Subcutaneous abdominal adipose tissue (tissue), 5 donors: ENCODE measurements at regions not wholly inside any gene's neighbourhood (a gene's known extent, or its start where the extent isn't known, plus 50 kb on each side); places are given as distances from the start of the nearest gene placed in this dataset.

Experiments used
- H3K27ac ChIP-seq: one replicate; pipeline ENCODE4 v1.7.0; 2013; ENCODE audit warnings: low read depth, mild to moderate bottlenecking, inconsistent platforms, low read length, moderate library complexity
- H3K27me3 ChIP-seq, 5 donors: one replicate each; pipeline ENCODE4 v1.7.0; 2013; ENCODE audit warnings: low read length in 5 of 5, inconsistent platforms in 1 of 5; ENCODE audit not compliant: control insufficient read depth in 5 of 5, insufficient read depth in 4 of 5
- H3K36me3 ChIP-seq, 5 donors: one replicate each; pipeline ENCODE4 v1.7.0; 2013; ENCODE audit warnings: low read length in 5 of 5; ENCODE audit not compliant: control insufficient read depth in 5 of 5, insufficient read depth in 5 of 5
- H3K4me1 ChIP-seq, 5 donors: one replicate each; pipeline ENCODE4 v1.7.0; 2013; ENCODE audit warnings: low read length in 5 of 5, mild to moderate bottlenecking in 3 of 5, moderate library complexity in 1 of 5; ENCODE audit not compliant: control insufficient read depth in 5 of 5, insufficient read depth in 5 of 5
- H3K4me3 ChIP-seq, 5 donors: one replicate each; pipeline ENCODE4 v1.7.0; 2013; ENCODE audit warnings: low read length in 5 of 5, low read depth in 1 of 5
- H3K9ac ChIP-seq, 5 donors: one replicate each; pipeline ENCODE4 v1.7.0; 2013; ENCODE audit warnings: low read length in 5 of 5, mild to moderate bottlenecking in 4 of 5, moderate library complexity in 3 of 5
- H3K9me3 ChIP-seq, 5 donors: one replicate each; pipeline ENCODE4 v1.7.0; 2013; ENCODE audit warnings: low read length in 5 of 5; ENCODE audit not compliant: control insufficient read depth in 5 of 5
- donor health status: healthy.
- donor health status: healthy.
- donor health status: healthy.
- donor health status: healthy.
- donor health status: healthy.

- Histone ChIP-seq H3K4me3 (no peak overlapping the region), H3K36me3 (no peaks in the 10 kb centered on the region), H3K4me1 (peaks cover 3 to 16% (median 11%) of the 10 kb centered on the region in 5 donors), H3K9ac (no peak overlapping the region), H3K27me3 (peaks cover 0 to 5% (median 0%) of the 10 kb centered on the region in 5 donors), H3K9me3 (no peaks in the 10 kb centered on the region), H3K27ac (no peak overlapping the region)
These were observed 53.2 kb upstream of the PLEKHG1 start for GRCh38 chr6:150546457-150546856.

GRCh38 chr6:150547502-150548222 lies 52.0 kb upstream of the PLEKHG1 start:
- Histone ChIP-seq H3K9me3 (no peaks in the 10 kb centered on the region), H3K36me3 (no peaks in the 10 kb centered on the region), H3K27ac (no peak overlapping the region), H3K4me3 (no peak overlapping the region), H3K4me1 (peaks cover 0 to 16% (median 11%) of the 10 kb centered on the region in 5 donors), H3K9ac (no peak overlapping the region), H3K27me3 (peaks cover 0 to 5% (median 0%) of the 10 kb centered on the region in 5 donors)

DNA sequence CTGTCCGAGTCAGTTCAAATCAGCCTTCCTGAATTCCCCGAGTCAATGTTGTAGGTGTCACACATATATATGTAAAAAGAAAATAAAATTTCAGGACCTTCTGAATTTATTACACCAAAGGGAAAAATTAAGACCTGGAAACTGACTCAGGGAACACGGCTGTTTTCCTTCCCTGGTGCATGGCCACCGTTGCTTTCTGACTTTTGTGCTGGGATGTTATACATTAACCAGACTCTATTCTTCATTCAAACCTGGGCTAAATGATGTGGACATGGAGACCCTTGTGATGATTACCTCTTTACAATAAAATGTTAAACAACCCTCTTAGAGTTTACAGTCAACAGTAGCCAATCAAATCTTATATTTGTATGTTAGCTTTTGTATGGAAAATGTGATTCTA lies 51.4 kb upstream of the PLEKHG1 start:
- Histone ChIP-seq H3K27ac (no peak overlapping the region), H3K36me3 (no peaks in the 10 kb centered on the region)

DNA sequence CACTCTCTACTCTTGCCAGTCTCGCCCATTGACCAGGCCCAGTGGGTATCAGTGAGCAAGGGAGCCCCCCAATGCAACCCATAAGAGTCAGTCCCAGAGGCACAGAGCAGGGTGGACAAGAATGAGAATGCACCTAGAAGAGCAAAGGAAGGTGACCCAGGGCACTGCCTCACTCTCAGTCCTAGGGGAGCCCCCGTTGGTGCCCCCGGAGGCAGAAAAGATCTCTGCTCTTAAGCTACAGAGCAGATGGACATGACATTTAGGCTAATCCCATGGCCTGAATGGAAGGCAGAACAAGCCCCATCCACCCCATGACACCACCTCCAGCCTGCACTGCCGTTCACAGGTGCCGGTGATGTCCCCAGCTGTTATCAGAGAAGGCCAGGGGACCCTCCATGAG lies 50.7 kb upstream of the PLEKHG1 start:
- H3K9me3 ChIP-seq: no peaks in the 10 kb centered on the region
- H3K9ac ChIP-seq: no peak overlapping the region
- H3K4me1 ChIP-seq: peaks cover 0 to 16% (median 11%) of the 10 kb centered on the region in 5 donors
- no peak overlapping the region for H3K4me3 ChIP-seq
- H3K27me3 ChIP-seq: peaks cover 0 to 5% (median 0%) of the 10 kb centered on the region in 5 donors
- no peak overlapping the region for H3K27ac ChIP-seq
- H3K36me3 ChIP-seq: no peaks in the 10 kb centered on the region

More for the DNA sequence above, 51.4 kb upstream of the PLEKHG1 start:
- no peak overlapping the region for H3K9ac ChIP-seq
- no peak overlapping the region for H3K4me3 ChIP-seq
- peaks cover 0 to 16% (median 11%) of the 10 kb centered on the region in 5 donors for H3K4me1 ChIP-seq
- H3K9me3 ChIP-seq: no peaks in the 10 kb centered on the region
- peaks cover 0 to 5% (median 0%) of the 10 kb centered on the region in 5 donors for H3K27me3 ChIP-seq

DNA sequence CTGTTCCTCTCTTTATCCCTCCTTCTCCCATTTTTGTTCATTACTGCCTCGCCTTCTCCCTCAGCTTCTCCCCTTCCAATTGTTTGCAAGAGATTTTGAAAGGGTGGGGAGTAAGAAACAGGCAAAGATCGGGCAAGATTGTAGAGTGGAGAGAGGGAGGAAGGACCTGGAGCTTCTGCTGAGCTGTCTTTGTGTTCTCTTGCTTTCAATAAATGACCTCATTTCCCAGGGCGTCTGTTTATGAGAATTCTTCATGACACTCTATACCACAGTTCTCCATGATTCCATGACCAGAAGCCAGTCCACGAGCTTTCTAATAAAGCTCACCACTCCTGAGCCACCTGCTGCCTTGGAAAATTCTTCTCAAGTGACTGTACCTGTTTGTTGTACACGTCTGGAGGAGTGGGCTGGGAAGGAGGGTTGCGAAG lies 50.0 kb upstream of the PLEKHG1 start:
- Histone ChIP-seq H3K4me1 (peaks cover 0 to 16% (median 11%) of the 10 kb centered on the region in 5 donors), H3K9ac (no peak overlapping the region), H3K27me3 (peaks cover 0 to 5% (median 0%) of the 10 kb centered on the region in 5 donors), H3K4me3 (no peak overlapping the region), H3K36me3 (no peaks in the 10 kb centered on the region), H3K9me3 (no peaks in the 10 kb centered on the region), H3K27ac (no peak overlapping the region)
